ENCODE measurements at regions not wholly inside any gene's neighbourhood (a gene's known extent, or its start where the extent isn't known, plus 50 kb on each side); places are given as distances from the start of the nearest gene placed in this dataset.

- DNase-seq: no peak
These were observed 186.2 kb downstream of the ERMARD start for GRCh38 chr6:169937389-169938261.

GRCh38 chr6:169936355-169936975 is 185.0 kb downstream of the ERMARD start:
- no peak for DNase-seq

GRCh38 chr6:169935861-169936260 is 184.4 kb downstream of the ERMARD start:
- no peak for DNase-seq

GRCh38 chr6:169935348-169935718 is 183.9 kb downstream of the ERMARD start:
- no peak for DNase-seq

- DNase-seq: no peak
These were observed 183.4 kb downstream of the ERMARD start for GRCh38 chr6:169934699-169935347.

GRCh38 chr6:169933839-169934698 is 182.6 kb downstream of the ERMARD start:
- no peak for DNase-seq

- no peak for DNase-seq
These were observed 181.9 kb downstream of the ERMARD start for GRCh38 chr6:169933251-169933821.

- no peak for DNase-seq
These were observed 181.1 kb downstream of the ERMARD start for GRCh38 chr6:169932491-169932890.

GRCh38 chr6:169931261-169931660 is 179.8 kb downstream of the ERMARD start:
- no peak for DNase-seq

GRCh38 chr6:169930799-169931198 is 179.4 kb downstream of the ERMARD start:
- no peak for DNase-seq

- no peak for DNase-seq
These were observed 176.3 kb downstream of the ERMARD start for GRCh38 chr6:169927711-169928110.

- no peak for DNase-seq
These were observed 175.4 kb downstream of the ERMARD start for GRCh38 chr6:169926617-169927417.

GRCh38 chr6:169923468-169924464 is 172.3 kb downstream of the ERMARD start:
- DNase-seq: no peak

GRCh38 chr6:169921853-169922824 is 170.7 kb downstream of the ERMARD start:
- peak; percentile 58 to 71 for DNase-seq

- DNase-seq: no peak
These were observed 169.8 kb downstream of the ERMARD start for GRCh38 chr6:169921217-169921616.

- DNase-seq: no peak
These were observed 169.1 kb downstream of the ERMARD start for GRCh38 chr6:169920359-169921020.

GRCh38 chr6:169918954-169919549 is 167.6 kb downstream of the ERMARD start:
- no peak for DNase-seq

All from activated T-cell treated with anti-CD3 and anti-CD28 coated beads, Interleukin-2, amount 50 U/mL, for 48 hours (primary cell).